Neuron (in vitro differentiated cells): ENCODE measurements at regions not wholly inside any gene's neighbourhood (a gene's known extent, or its start where the extent isn't known, plus 50 kb on each side); places are given as distances from the start of the nearest gene placed in this dataset.

Experiments used
- H2AFZ ChIP-seq: one replicate; pipeline ENCODE4 v1.6.1; 2013; ENCODE audit warnings: low read depth, mild to moderate bottlenecking, inconsistent platforms, low read length, moderate library complexity
- H3K27me3 ChIP-seq: one replicate; pipeline ENCODE4 v1.6.1; 2013; ENCODE audit warnings: low read length; ENCODE audit not compliant: insufficient read depth
- H3K36me3 ChIP-seq: one replicate; pipeline ENCODE4 v1.6.1; 2013; ENCODE audit warnings: low read length; ENCODE audit not compliant: insufficient read depth
- H3K4me1 ChIP-seq: one replicate; pipeline ENCODE4 v1.6.1; 2013; ENCODE audit warnings: low read length; ENCODE audit not compliant: insufficient read depth
- H3K4me3 ChIP-seq: 2 replicates; pipeline ENCODE4 v1.5.1; 2013; ENCODE audit warnings: mild to moderate bottlenecking, low read length, moderate library complexity
- H3K9me3 ChIP-seq: one replicate; pipeline ENCODE4 v1.6.1; 2013; ENCODE audit warnings: low read length

GRCh38 chr21:24910591-24910990 lies 696.7 kb downstream of the MRPL39 start:
- Histone ChIP-seq H3K4me1 (no peaks in the 10 kb centered on the region), H3K9me3 (no peaks in the 10 kb centered on the region), H2AFZ (no peak overlapping the region), H3K4me3 (no peak overlapping the region), H3K36me3 (no peaks in the 10 kb centered on the region), H3K27me3 (no peaks in the 10 kb centered on the region)

DNA sequence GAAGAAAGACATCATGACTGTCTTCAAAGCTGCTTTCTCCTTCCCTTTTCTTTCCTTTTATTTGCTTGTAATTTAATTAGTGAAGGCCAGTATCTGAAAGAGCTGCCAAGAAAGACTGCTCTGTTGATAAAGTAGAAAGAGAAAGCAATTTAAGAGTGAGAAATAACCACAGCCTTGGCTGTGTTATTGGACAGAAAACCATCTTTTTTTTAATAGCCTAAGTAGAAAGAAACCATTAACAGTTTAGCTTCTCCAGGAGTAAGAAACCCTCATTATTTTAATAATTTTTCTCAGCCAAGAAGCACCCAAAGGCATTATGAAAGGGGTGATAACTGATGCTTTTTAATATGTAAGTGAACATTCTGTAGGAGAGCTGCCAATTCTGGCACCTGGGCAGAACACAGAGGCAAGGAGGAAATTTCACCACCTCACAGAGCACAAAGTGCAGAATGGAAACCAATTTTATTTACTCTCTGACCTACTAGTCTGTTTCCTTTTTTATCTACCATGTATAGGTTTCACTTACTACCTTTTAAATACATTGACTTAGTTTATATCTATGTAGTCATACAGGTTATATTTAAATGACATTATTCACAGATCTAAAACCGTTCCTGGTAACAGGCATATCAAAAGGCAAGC lies 703.2 kb downstream of the MRPL39 start:
- Histone ChIP-seq H2AFZ (no peak overlapping the region), H3K36me3 (no peaks in the 10 kb centered on the region), H3K27me3 (no peaks in the 10 kb centered on the region), H3K4me1 (no peaks in the 10 kb centered on the region), H3K9me3 (no peaks in the 10 kb centered on the region), H3K4me3 (no peak overlapping the region)

DNA sequence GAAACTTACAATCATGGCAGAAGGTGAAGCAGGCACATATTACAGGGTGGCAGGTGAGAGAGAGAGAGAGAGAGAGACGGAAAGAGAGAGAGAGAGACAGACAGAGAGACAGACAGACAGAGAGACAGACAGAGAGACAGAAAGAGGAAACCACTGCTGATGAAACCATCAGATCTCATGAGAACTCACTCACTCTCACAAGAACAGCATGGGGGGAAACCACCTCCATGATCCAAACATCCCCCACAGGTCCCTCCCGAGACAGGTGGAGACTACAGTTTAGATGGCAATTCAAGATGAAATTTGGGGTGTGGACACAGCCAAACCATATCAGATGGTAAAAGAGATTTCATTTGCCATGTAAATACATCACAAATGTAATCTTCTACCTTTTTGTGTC lies 708.1 kb downstream of the MRPL39 start:
- Histone ChIP-seq H3K4me1 (no peaks in the 10 kb centered on the region), H3K36me3 (no peaks in the 10 kb centered on the region), H2AFZ (no peak overlapping the region), H3K9me3 (no peaks in the 10 kb centered on the region), H3K27me3 (no peaks in the 10 kb centered on the region), H3K4me3 (no peak overlapping the region)

DNA sequence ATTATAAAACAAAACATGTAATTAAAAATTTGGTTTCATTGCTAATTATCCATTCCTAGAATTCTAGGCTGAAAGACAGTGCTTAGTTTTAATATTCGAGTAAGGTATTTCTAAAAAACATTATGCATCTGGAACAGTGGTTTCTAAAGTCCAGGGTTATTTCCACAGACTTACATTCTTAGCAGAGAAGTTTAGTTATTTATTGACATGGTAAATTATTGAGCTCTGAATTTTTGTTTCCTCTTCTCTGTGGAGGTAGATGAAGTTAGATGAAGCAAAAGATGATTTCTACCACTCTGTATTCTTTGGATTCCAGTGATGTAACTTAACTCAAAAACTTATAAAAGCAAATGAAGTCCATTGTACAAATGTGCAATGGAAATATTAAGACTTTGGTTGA lies 709.4 kb downstream of the MRPL39 start:
- Histone ChIP-seq H2AFZ (no peak overlapping the region), H3K9me3 (no peaks in the 10 kb centered on the region), H3K27me3 (no peaks in the 10 kb centered on the region), H3K4me1 (no peaks in the 10 kb centered on the region), H3K36me3 (no peaks in the 10 kb centered on the region), H3K4me3 (no peak overlapping the region)

GRCh38 chr21:24896735-24897124 lies 710.6 kb downstream of the MRPL39 start:
- H2AFZ ChIP-seq: no peak overlapping the region
- H3K4me1 ChIP-seq: no peaks in the 10 kb centered on the region
- no peak overlapping the region for H3K4me3 ChIP-seq
- H3K36me3 ChIP-seq: no peaks in the 10 kb centered on the region
- no peaks in the 10 kb centered on the region for H3K9me3 ChIP-seq
- no peaks in the 10 kb centered on the region for H3K27me3 ChIP-seq

- Histone ChIP-seq H2AFZ (no peak overlapping the region), H3K27me3 (no peaks in the 10 kb centered on the region), H3K4me3 (no peak overlapping the region), H3K9me3 (no peaks in the 10 kb centered on the region), H3K36me3 (no peaks in the 10 kb centered on the region), H3K4me1 (no peaks in the 10 kb centered on the region)
Measured at GRCh38 chr21:24895885-24896734, 711.2 kb downstream of the MRPL39 start.

DNA sequence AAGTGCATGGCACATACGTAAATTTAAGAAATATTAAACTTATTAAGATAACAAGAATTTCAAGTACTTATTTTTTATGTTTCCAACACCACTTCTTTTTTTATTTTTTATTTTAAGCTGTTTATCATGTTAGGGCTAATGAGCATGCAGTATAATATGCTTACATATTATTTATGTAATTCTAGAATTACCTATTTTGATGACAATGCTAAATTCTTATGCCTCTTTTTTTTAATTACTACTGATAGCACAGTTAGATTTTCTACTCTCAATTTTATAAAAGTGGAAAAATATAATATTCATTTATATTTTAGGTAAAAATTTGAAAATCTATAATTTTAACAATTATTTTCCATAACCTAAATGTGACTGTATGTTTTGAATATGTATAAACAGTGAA lies 713.0 kb downstream of the MRPL39 start:
- Histone ChIP-seq H3K27me3 (no peaks in the 10 kb centered on the region), H3K36me3 (no peaks in the 10 kb centered on the region), H2AFZ (no peak overlapping the region), H3K9me3 (no peaks in the 10 kb centered on the region), H3K4me1 (no peaks in the 10 kb centered on the region), H3K4me3 (no peak overlapping the region)

GRCh38 chr21:24890021-24890420 lies 717.3 kb downstream of the MRPL39 start:
- Histone ChIP-seq H3K9me3 (no peaks in the 10 kb centered on the region), H3K27me3 (no peaks in the 10 kb centered on the region)

DNA sequence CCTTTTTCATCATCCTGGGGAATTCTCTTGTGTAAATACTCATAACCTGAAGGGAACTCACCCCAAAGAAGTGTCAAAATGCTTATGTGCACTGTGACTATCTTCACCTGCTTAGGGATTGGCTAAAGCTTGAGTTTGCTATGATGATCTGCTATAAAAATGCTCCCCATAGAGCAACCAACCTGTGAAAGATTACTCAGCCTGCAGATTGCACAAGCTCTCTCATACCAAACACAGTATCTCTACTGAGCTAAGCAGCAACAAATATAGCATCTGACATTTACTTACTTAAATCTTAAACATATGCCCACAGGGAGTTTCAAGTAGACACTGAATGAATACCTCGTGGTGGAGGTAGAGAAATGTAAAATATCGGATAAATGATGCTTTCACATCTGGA lies 725.8 kb downstream of the MRPL39 start:
- Histone ChIP-seq H3K4me1 (no peaks in the 10 kb centered on the region), H3K9me3 (no peaks in the 10 kb centered on the region), H3K27me3 (no peaks in the 10 kb centered on the region), H2AFZ (no peak overlapping the region), H3K36me3 (no peaks in the 10 kb centered on the region), H3K4me3 (no peak overlapping the region)

More at GRCh38 chr21:24890021-24890420, 717.3 kb downstream of the MRPL39 start:
- H3K4me1 ChIP-seq: no peaks in the 10 kb centered on the region
- H3K4me3 ChIP-seq: no peak overlapping the region
- no peak overlapping the region for H2AFZ ChIP-seq
- no peaks in the 10 kb centered on the region for H3K36me3 ChIP-seq

- Histone ChIP-seq H2AFZ (no peak overlapping the region), H3K36me3 (no peaks in the 10 kb centered on the region), H3K27me3 (no peaks in the 10 kb centered on the region), H3K4me1 (no peaks in the 10 kb centered on the region), H3K9me3 (no peaks in the 10 kb centered on the region), H3K4me3 (no peak overlapping the region)
Measured at GRCh38 chr21:24870633-24871032, 736.6 kb downstream of the MRPL39 start.

DNA sequence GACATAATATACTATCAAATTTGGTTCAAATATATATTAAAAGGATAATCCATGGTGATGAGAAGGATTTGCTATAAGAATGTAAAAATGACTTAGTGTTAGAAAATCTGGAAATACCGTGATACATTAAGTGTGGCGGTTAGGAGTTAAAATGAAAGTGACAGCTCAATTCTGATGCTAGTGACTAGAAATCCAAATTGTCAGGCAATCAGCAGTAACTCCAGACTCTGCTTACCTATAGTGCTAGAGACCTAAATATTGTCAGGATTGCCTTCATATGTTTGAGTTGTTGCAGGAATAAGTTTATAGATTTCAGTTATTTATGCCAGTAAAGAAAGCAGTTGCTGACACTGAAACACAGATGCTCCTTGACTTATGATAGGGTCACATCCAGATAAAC lies 737.4 kb downstream of the MRPL39 start:
- Histone ChIP-seq H2AFZ (no peak overlapping the region), H3K36me3 (no peaks in the 10 kb centered on the region), H3K27me3 (no peaks in the 10 kb centered on the region), H3K4me1 (no peaks in the 10 kb centered on the region), H3K4me3 (no peak overlapping the region), H3K9me3 (no peaks in the 10 kb centered on the region)

DNA sequence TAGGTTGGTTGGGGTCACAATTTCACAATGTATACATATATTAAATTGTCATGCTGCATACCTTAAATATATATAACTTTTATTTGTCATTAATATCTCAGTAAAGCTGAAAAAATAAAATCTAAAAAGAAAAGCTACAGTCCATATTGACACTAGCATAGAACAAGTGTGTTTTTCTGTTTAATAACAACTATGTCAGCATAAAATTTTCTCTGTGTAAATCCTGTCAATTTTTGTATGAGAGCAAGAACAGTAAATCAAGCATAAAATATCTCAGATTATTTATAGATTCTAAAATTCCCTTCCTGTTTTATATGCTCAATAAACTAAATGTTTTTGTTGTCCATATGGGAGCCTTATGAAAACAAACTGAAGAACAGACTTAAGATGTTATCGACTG lies 739.2 kb downstream of the MRPL39 start:
- Histone ChIP-seq H3K4me3 (no peak overlapping the region), H3K36me3 (no peaks in the 10 kb centered on the region), H3K4me1 (no peaks in the 10 kb centered on the region), H2AFZ (no peak overlapping the region), H3K27me3 (no peaks in the 10 kb centered on the region), H3K9me3 (no peaks in the 10 kb centered on the region)

DNA sequence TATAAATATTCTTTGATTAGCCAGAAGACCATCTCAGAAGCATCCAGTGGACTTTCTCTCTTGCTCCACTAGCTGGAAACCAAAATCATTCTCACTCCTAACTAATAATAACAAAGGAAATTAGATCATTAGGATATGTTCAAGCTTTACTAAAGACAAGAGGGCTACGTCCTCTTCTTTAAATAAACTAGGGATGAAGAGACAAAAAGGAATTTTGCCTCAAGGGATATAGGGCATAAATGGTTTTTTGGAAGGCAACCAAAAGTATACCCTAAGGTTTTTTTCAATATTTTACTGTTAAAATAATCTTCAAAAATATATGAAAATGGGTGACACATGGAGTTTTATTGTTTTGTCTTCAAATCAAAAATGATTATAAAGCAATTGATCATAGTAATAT lies 745.8 kb downstream of the MRPL39 start:
- Histone ChIP-seq H3K4me3 (no peak overlapping the region), H2AFZ (no peak overlapping the region), H3K9me3 (no peaks in the 10 kb centered on the region), H3K36me3 (no peaks in the 10 kb centered on the region), H3K4me1 (no peaks in the 10 kb centered on the region), H3K27me3 (no peaks in the 10 kb centered on the region)
